ENCODE measurements at regions not wholly inside any gene's neighbourhood (a gene's known extent, or its start where the extent isn't known, plus 50 kb on each side); places are given as distances from the start of the nearest gene placed in this dataset.
A peak's percentile ranks its signal among the peaks of the same experiment; 100 is the strongest.

GRCh38 chr4:71188156-71188640, 150.6 kb upstream of the SLC4A4 start:
- Histone ChIP-seq H3K27me3 (no peaks in the 10 kb centered on the region), H3K27ac (peak overlapping the region; percentile 91 to 92), H3K36me3 (no peaks in the 10 kb centered on the region), H3K4me3 (peak overlapping the region; percentile 81 to 90), H3K4me1 (peaks cover 0 to 29% (median 6%) of the 10 kb centered on the region in 4 donors), H3K9me3 (no peaks in the 10 kb centered on the region)
- no peak for DNase-seq
- intact Hi-C loops (cut with DNase I; ENCODE audit: low total_unique reads): loop anchor here (10.0 kb wide), 1 partner anchor 47 kb away; no protein-coding TSS in a partner anchor
- TF ChIP-seq CTCF (IDR thresholded peaks at IDR 0.05): no peak

- Histone ChIP-seq H3K4me1 (peaks cover 0 to 29% (median 6%) of the 10 kb centered on the region in 4 donors), H3K27ac (peak overlapping the region in 1 of 2 donors; percentile 91), H3K9me3 (no peaks in the 10 kb centered on the region), H3K4me3 (no peak overlapping the region), H3K27me3 (no peaks in the 10 kb centered on the region), H3K36me3 (no peaks in the 10 kb centered on the region)
- TF ChIP-seq CTCF (IDR thresholded peaks at IDR 0.05): no peak
- DNase-seq: no peak
- intact Hi-C loops (cut with DNase I; ENCODE audit: low total_unique reads): loop anchor here (10.0 kb wide), 1 partner anchor 46 kb away; no protein-coding TSS in a partner anchor
Measured at GRCh38 chr4:71188951-71189350, 149.9 kb upstream of the SLC4A4 start.

GRCh38 chr4:71189471-71189870, 149.3 kb upstream of the SLC4A4 start:
- no peak overlapping the region for H3K4me3 ChIP-seq
- no peaks in the 10 kb centered on the region for H3K27me3 ChIP-seq
- TF ChIP-seq CTCF (IDR thresholded peaks at IDR 0.05): no peak
- no peak overlapping the region for H3K27ac ChIP-seq
- peaks cover 0 to 27% (median 6%) of the 10 kb centered on the region in 4 donors for H3K4me1 ChIP-seq
- no peak for DNase-seq
- intact Hi-C loops (cut with DNase I; ENCODE audit: low total_unique reads): loop anchor here (10.0 kb wide), 1 partner anchor 45 kb away; no protein-coding TSS in a partner anchor
- no peaks in the 10 kb centered on the region for H3K36me3 ChIP-seq
- no peaks in the 10 kb centered on the region for H3K9me3 ChIP-seq

- no peaks in the 10 kb centered on the region for H3K9me3 ChIP-seq
- TF ChIP-seq CTCF (IDR thresholded peaks at IDR 0.05): no peak
- intact Hi-C loops (cut with DNase I; ENCODE audit: low total_unique reads): no loop called here
- no peaks in the 10 kb centered on the region for H3K4me1 ChIP-seq
- no peak overlapping the region for H3K27ac ChIP-seq
- no peaks in the 10 kb centered on the region for H3K27me3 ChIP-seq
- DNase-seq: no peak
- no peak overlapping the region for H3K4me3 ChIP-seq
- H3K36me3 ChIP-seq: no peaks in the 10 kb centered on the region
Measured at GRCh38 chr4:71194454-71194853, 144.4 kb upstream of the SLC4A4 start.

GRCh38 chr4:71195924-71196323, 142.9 kb upstream of the SLC4A4 start:
- no peak for DNase-seq
- intact Hi-C loops (cut with DNase I; ENCODE audit: low total_unique reads): no loop called here
- no peak for TF ChIP-seq CTCF (IDR thresholded peaks at IDR 0.05)
- Histone ChIP-seq H3K4me1 (no peaks in the 10 kb centered on the region), H3K36me3 (no peaks in the 10 kb centered on the region), H3K9me3 (no peaks in the 10 kb centered on the region), H3K27ac (no peak overlapping the region), H3K4me3 (no peak overlapping the region), H3K27me3 (no peaks in the 10 kb centered on the region)

GRCh38 chr4:71198958-71199357, 139.9 kb upstream of the SLC4A4 start:
- no peaks in the 10 kb centered on the region for H3K27me3 ChIP-seq
- DNase-seq: no peak
- intact Hi-C loops (cut with DNase I; ENCODE audit: low total_unique reads): no loop called here
- no peak overlapping the region for H3K4me3 ChIP-seq
- no peak overlapping the region for H3K27ac ChIP-seq
- H3K4me1 ChIP-seq: no peaks in the 10 kb centered on the region
- no peaks in the 10 kb centered on the region for H3K9me3 ChIP-seq
- no peaks in the 10 kb centered on the region for H3K36me3 ChIP-seq
- no peak for TF ChIP-seq CTCF (IDR thresholded peaks at IDR 0.05)
